22Rv1 (cell line): ENCODE measurements at regions not wholly inside any gene's neighbourhood (a gene's known extent, or its start where the extent isn't known, plus 50 kb on each side); places are given as distances from the start of the nearest gene placed in this dataset.

Experiments
- ZFX ChIP-seq: fragments of 450-650 bp; IDR thresholded peaks from 2 replicates; pipeline ENCODE4 v1.6.1; 2017; ENCODE audit warnings: antibody characterized with exemption, borderline replicate concordance
- TF ChIP-seq, protein P1 (sequence below): fragments of 450-650 bp; IDR thresholded peaks from 2 replicates; pipeline ENCODE4 v1.5.1; 2017; ENCODE audit warnings: mild to moderate bottlenecking

DNA sequence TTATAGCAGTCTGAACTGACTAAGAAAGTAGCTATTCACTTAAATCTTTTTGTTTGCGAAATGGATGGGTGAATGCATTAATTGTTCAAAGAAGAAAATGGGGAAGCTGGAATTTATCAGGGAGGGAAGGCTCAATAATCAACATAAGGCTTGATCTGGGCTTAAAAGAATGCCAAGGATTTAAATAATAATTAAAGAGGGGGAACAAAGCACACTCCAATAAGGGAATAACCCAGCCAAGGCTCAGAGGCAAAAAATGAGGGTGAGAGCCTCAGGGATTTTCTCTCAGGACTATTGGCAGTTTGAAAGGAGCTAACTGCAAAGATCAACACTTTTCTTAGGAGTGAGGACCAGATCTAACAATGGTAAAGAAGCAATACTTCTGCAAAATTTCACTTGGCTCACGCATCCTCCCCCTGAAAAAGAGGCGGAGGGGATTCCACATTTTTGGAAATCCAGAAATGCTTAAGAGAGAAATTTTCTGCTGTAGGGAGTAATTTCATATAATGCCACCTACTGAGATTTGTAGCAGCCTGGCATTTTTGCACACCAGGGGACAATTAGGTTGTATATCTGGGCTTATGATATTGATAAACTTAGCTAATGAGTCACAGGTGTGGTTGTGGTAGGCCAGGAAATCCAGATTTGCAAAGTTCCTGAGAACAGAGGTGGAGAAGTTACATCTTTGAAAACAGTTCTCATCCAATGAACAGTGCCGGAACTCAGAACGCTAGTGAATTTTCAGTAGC, 405.1 kb downstream of the TUSC7 start:
- TF ChIP-seq, protein P1, sequence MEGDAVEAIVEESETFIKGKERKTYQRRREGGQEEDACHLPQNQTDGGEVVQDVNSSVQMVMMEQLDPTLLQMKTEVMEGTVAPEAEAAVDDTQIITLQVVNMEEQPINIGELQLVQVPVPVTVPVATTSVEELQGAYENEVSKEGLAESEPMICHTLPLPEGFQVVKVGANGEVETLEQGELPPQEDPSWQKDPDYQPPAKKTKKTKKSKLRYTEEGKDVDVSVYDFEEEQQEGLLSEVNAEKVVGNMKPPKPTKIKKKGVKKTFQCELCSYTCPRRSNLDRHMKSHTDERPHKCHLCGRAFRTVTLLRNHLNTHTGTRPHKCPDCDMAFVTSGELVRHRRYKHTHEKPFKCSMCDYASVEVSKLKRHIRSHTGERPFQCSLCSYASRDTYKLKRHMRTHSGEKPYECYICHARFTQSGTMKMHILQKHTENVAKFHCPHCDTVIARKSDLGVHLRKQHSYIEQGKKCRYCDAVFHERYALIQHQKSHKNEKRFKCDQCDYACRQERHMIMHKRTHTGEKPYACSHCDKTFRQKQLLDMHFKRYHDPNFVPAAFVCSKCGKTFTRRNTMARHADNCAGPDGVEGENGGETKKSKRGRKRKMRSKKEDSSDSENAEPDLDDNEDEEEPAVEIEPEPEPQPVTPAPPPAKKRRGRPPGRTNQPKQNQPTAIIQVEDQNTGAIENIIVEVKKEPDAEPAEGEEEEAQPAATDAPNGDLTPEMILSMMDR: no peak
- TF ChIP-seq ZFX: no peak
